ENCODE measurements at regions not wholly inside any gene's neighbourhood (a gene's known extent, or its start where the extent isn't known, plus 50 kb on each side); places are given as distances from the start of the nearest gene placed in this dataset.

- ATAC-seq = no peak
- TF ChIP-seq TSHZ2 (CRISPR knock-in tag; IDR thresholded peaks at IDR 0.05) (no peak), ESRRG (CRISPR knock-in tag; IDR thresholded peaks at IDR 0.05) (no peak), PATZ1 (CRISPR knock-in tag; IDR thresholded peaks at IDR 0.05; ENCODE audit: borderline replicate concordance) (no peak)
Observed at GRCh38 chr19:5216141-5216847, 124.3 kb downstream of the PTPRS start.

GRCh38 chr19:5215431-5215830 is 125.2 kb downstream of the PTPRS start:
- no peak for ATAC-seq
- TF ChIP-seq ISL1 (CRISPR knock-in tag; IDR thresholded peaks at IDR 0.05) = no peak
- TF ChIP-seq ZNF565 (CRISPR knock-in tag; conservative IDR thresholded peaks at IDR 0.05; ENCODE audit: low read depth) = no peak
- no peak for TF ChIP-seq ZNF8 (CRISPR knock-in tag; IDR thresholded peaks at IDR 0.05)
- no peak for TF ChIP-seq PPARA (CRISPR knock-in tag; IDR thresholded peaks at IDR 0.05; ENCODE audit: borderline replicate concordance)
- TF ChIP-seq ZFP30 (CRISPR knock-in tag; IDR thresholded peaks at IDR 0.05) = no peak

GRCh38 chr19:5214902-5215301 is 125.7 kb downstream of the PTPRS start:
- no peak for ATAC-seq
- TF ChIP-seq SNAI2 (CRISPR knock-in tag; IDR thresholded peaks at IDR 0.05) = no peak
- no peak for TF ChIP-seq ZNF70 (CRISPR knock-in tag; IDR thresholded peaks at IDR 0.05)
- no peak for TF ChIP-seq TCF4 (CRISPR knock-in tag; IDR thresholded peaks at IDR 0.05; ENCODE audit: borderline replicate concordance)
- no peak for TF ChIP-seq GLIS3 (CRISPR knock-in tag; IDR thresholded peaks at IDR 0.05)
- no peak for TF ChIP-seq ESRRG (CRISPR knock-in tag; IDR thresholded peaks at IDR 0.05)
- no peak for TF ChIP-seq CSRNP3 (CRISPR knock-in tag; IDR thresholded peaks at IDR 0.05)
- TF ChIP-seq ZNF565 (CRISPR knock-in tag; conservative IDR thresholded peaks at IDR 0.05; ENCODE audit: low read depth) = no peak

- ATAC-seq = no peak
- TF ChIP-seq ZC3H10 (CRISPR knock-in tag; IDR thresholded peaks at IDR 0.05) = no peak
- no peak for TF ChIP-seq TSHZ2 (CRISPR knock-in tag; IDR thresholded peaks at IDR 0.05)
- no peak for TF ChIP-seq ESRRG (CRISPR knock-in tag; IDR thresholded peaks at IDR 0.05)
- TF ChIP-seq POU6F1 (CRISPR knock-in tag; IDR thresholded peaks at IDR 0.05; ENCODE audit: borderline replicate concordance, low read depth) = no peak
- TF ChIP-seq ZNF70 (CRISPR knock-in tag; IDR thresholded peaks at IDR 0.05) = no peak
- TF ChIP-seq ZFP3 (CRISPR knock-in tag; IDR thresholded peaks at IDR 0.05) = no peak
- no peak for TF ChIP-seq CSRNP3 (CRISPR knock-in tag; IDR thresholded peaks at IDR 0.05)
- TF ChIP-seq TCF4 (CRISPR knock-in tag; IDR thresholded peaks at IDR 0.05; ENCODE audit: borderline replicate concordance) = no peak
- no peak for TF ChIP-seq ISL1 (CRISPR knock-in tag; IDR thresholded peaks at IDR 0.05)
- no peak for TF ChIP-seq PPARA (CRISPR knock-in tag; IDR thresholded peaks at IDR 0.05; ENCODE audit: borderline replicate concordance)
- no peak for TF ChIP-seq ZFP30 (CRISPR knock-in tag; IDR thresholded peaks at IDR 0.05)
- no peak for TF ChIP-seq ARNTL (CRISPR knock-in tag; IDR thresholded peaks at IDR 0.05; ENCODE audit: borderline replicate concordance, low read depth)
- TF ChIP-seq ZNF565 (CRISPR knock-in tag; conservative IDR thresholded peaks at IDR 0.05; ENCODE audit: low read depth) = no peak
Observed at GRCh38 chr19:5214371-5214770, 126.2 kb downstream of the PTPRS start.
